Astrocyte (in vitro differentiated cells and primary cell): ENCODE measurements at regions not wholly inside any gene's neighbourhood (a gene's known extent, or its start where the extent isn't known, plus 50 kb on each side); places are given as distances from the start of the nearest gene placed in this dataset.
A peak's percentile ranks its signal among the peaks of the same experiment; 100 is the strongest.

Experiments
- DNase-seq: peaks from one replicate; pipeline ENCODE4 v3.0.0-alpha.2; 2010; ENCODE audit warnings: low read depth
- FAIRE-seq: peaks from 2 replicates; lab custom pipeline; 2011; peaks lifted over from hg19 to GRCh38; lab: Jason Lieb, UNC
- H2AFZ ChIP-seq: 2 replicates; pipeline ENCODE4 v1.6.0; 2012; ENCODE audit warnings: low read depth, low read length, inconsistent platforms
- H3K27ac ChIP-seq: 2 replicates; pipeline ENCODE4 v1.5.1; 2011; ENCODE audit warnings: low read depth, low read length, inconsistent platforms
- H3K27me3 ChIP-seq: 2 replicates; pipeline ENCODE4 v1.6.0; 2011; ENCODE audit warnings: low read length, inconsistent platforms; ENCODE audit not compliant: insufficient read depth
- H3K36me3 ChIP-seq: 2 replicates; pipeline ENCODE4 v1.5.1; 2011; ENCODE audit warnings: low read length, inconsistent platforms; ENCODE audit not compliant: insufficient read depth
- H3K4me1 ChIP-seq: 2 replicates; pipeline ENCODE4 v1.5.1; 2011; ENCODE audit warnings: low read length, inconsistent platforms; ENCODE audit not compliant: insufficient read depth
- H3K4me2 ChIP-seq: 2 replicates; pipeline ENCODE4 v1.6.0; 2012; ENCODE audit warnings: low read length, inconsistent platforms
- H3K4me3 ChIP-seq: 2 replicates; pipeline ENCODE4 v1.5.1; 2011; ENCODE audit warnings: low read depth, mild to moderate bottlenecking, low read length, inconsistent platforms; ENCODE audit not compliant: insufficient read depth
- H3K79me2 ChIP-seq: 2 replicates; pipeline ENCODE4 v1.6.0; 2012; ENCODE audit warnings: mild to moderate bottlenecking, low read length, inconsistent platforms; ENCODE audit not compliant: insufficient read depth
- H3K9ac ChIP-seq: 2 replicates; pipeline ENCODE4 v1.6.0; 2012; ENCODE audit warnings: mild to moderate bottlenecking, low read length, inconsistent platforms
- H3K9me3 ChIP-seq: 2 replicates; pipeline ENCODE4 v1.5.1; 2012; ENCODE audit warnings: low read depth, mild to moderate bottlenecking, low read length, inconsistent platforms; ENCODE audit not compliant: insufficient read depth
- H4K20me1 ChIP-seq: 2 replicates; pipeline ENCODE4 v1.6.0; 2012; ENCODE audit warnings: low read length, inconsistent platforms; ENCODE audit not compliant: insufficient read depth
- H3K27ac Mint-ChIP-seq: one replicate; pipeline ENCODE4 v1.8.0; 2021; ENCODE audit warnings: mild to moderate bottlenecking, mixed read lengths; ENCODE audit not compliant: unreplicated experiment
- H3K27me3 Mint-ChIP-seq: one replicate; pipeline ENCODE4 v1.8.0; 2021; ENCODE audit warnings: low read depth, mixed read lengths; ENCODE audit not compliant: unreplicated experiment
- H3K36me3 Mint-ChIP-seq: one replicate; pipeline ENCODE4 v1.8.0; 2021; ENCODE audit warnings: low read depth, mixed read lengths; ENCODE audit not compliant: unreplicated experiment
- H3K4me1 Mint-ChIP-seq: one replicate; pipeline ENCODE4 v1.8.0; 2021; ENCODE audit warnings: low read depth, mixed read lengths; ENCODE audit not compliant: unreplicated experiment
- H3K4me3 Mint-ChIP-seq: one replicate; pipeline ENCODE4 v1.8.0; 2021; ENCODE audit warnings: mild to moderate bottlenecking, moderate library complexity, mixed read lengths; ENCODE audit not compliant: unreplicated experiment
- H3K9me3 Mint-ChIP-seq: one replicate; pipeline ENCODE4 v1.8.0; 2021; ENCODE audit warnings: mild to moderate bottlenecking, mixed read lengths; ENCODE audit not compliant: unreplicated experiment
- CTCF ChIP-seq: IDR thresholded peaks from 2 replicates; pipeline ENCODE4 v1.5.1; 2011; ENCODE audit warnings: low read depth, mild to moderate bottlenecking, inconsistent platforms, low read length, moderate library complexity; ENCODE audit not compliant: insufficient read depth
- EZH2 ChIP-seq: IDR thresholded peaks from 2 replicates; pipeline ENCODE4 v1.6.1; 2012; ENCODE audit warnings: mild to moderate bottlenecking, low read length, inconsistent platforms; ENCODE audit not compliant: insufficient read depth

GRCh38 chr5:166899343-166899742 is 1392.1 kb upstream of the WWC1 start:
- Histone ChIP-seq H3K4me3 (no peak overlapping the region), H2AFZ (no peak overlapping the region), H4K20me1 (no peaks in the 10 kb centered on the region), H3K27ac (no peak overlapping the region), H3K36me3 (no peaks in the 10 kb centered on the region), H3K9me3 (no peaks in the 10 kb centered on the region), H3K4me2 (no peak overlapping the region), H3K79me2 (no peaks in the 10 kb centered on the region), H3K4me1 (no peaks in the 10 kb centered on the region), H3K9ac (no peak overlapping the region), H3K27me3 (no peaks in the 10 kb centered on the region)
- DNase-seq = no peak
- H3K4me3 Mint-ChIP-seq = no peak overlapping the region
- FAIRE-seq = no peak
- no peaks in the 10 kb centered on the region for H3K9me3 Mint-ChIP-seq
- H3K4me1 Mint-ChIP-seq = no peaks in the 10 kb centered on the region
- no peaks in the 10 kb centered on the region for H3K36me3 Mint-ChIP-seq
- TF ChIP-seq CTCF = no peak
- no peak for TF ChIP-seq EZH2
- H3K27me3 Mint-ChIP-seq = no peaks in the 10 kb centered on the region
- H3K27ac Mint-ChIP-seq = no peak overlapping the region

DNA sequence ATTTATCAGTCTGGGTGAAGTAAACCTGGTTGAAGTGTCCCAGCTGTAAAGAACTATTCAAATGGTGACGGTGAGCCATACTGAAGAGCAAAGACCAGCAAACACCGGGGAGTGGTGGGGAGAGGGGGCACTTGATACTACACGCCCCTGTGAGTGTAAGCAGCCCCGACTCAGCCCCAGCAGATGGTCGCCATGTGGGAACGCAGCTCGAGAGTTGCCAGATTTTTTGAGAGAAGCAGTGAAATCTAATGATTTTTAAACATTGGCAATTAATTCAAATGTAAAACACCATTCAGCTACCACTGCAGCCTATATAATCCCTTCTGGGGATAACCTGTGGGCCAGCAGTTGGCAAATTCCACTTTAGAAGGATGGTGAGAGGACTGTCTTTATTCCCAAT is 1386.9 kb upstream of the WWC1 start:
- Mint-ChIP-seq H3K27me3 (no peaks in the 10 kb centered on the region), H3K36me3 (no peaks in the 10 kb centered on the region), H3K4me1 (peaks cover 21% of the 10 kb centered on the region), H3K27ac (no peak overlapping the region), H3K9me3 (no peaks in the 10 kb centered on the region), H3K4me3 (no peak overlapping the region)
- no peak for TF ChIP-seq CTCF
- H3K4me1 ChIP-seq = peaks cover 20% of the 10 kb centered on the region
- no peaks in the 10 kb centered on the region for H3K9me3 ChIP-seq
- H3K4me3 ChIP-seq = no peak overlapping the region
- FAIRE-seq = no peak
- no peaks in the 10 kb centered on the region for H4K20me1 ChIP-seq
- DNase-seq = no peak
- H3K4me2 ChIP-seq = no peak overlapping the region
- H3K27me3 ChIP-seq = no peaks in the 10 kb centered on the region
- no peak overlapping the region for H3K9ac ChIP-seq
- H2AFZ ChIP-seq = no peak overlapping the region
- H3K36me3 ChIP-seq = no peaks in the 10 kb centered on the region
- H3K79me2 ChIP-seq = no peaks in the 10 kb centered on the region
- H3K27ac ChIP-seq = no peak overlapping the region

GRCh38 chr5:166906991-166907713 is 1384.3 kb upstream of the WWC1 start:
- Histone ChIP-seq H3K79me2 (no peaks in the 10 kb centered on the region), H3K27me3 (no peaks in the 10 kb centered on the region), H3K4me2 (peak overlapping the region; percentile 20), H3K4me3 (no peak overlapping the region), H3K27ac (peak overlapping the region; percentile 30), H2AFZ (no peak overlapping the region), H3K9me3 (no peaks in the 10 kb centered on the region), H4K20me1 (no peaks in the 10 kb centered on the region), H3K4me1 (peaks cover 21% of the 10 kb centered on the region), H3K36me3 (no peaks in the 10 kb centered on the region), H3K9ac (no peak overlapping the region)
- Mint-ChIP-seq H3K9me3 (no peaks in the 10 kb centered on the region), H3K36me3 (no peaks in the 10 kb centered on the region), H3K4me3 (no peak overlapping the region), H3K27ac (peak overlapping the region; percentile 59), H3K4me1 (peaks cover 24% of the 10 kb centered on the region), H3K27me3 (no peaks in the 10 kb centered on the region)
- DNase-seq = peak; percentile 78
- no peak for FAIRE-seq
- TF ChIP-seq EZH2 (no peak), CTCF (no peak)
